Peyer's patch (tissue), 4 donors: ENCODE measurements at regions not wholly inside any gene's neighbourhood (a gene's known extent, or its start where the extent isn't known, plus 50 kb on each side); places are given as distances from the start of the nearest gene placed in this dataset.

ENCODE experiments used
- DNase-seq, 3 donors: peaks; one replicate each; pipeline ENCODE4 v3.0.0-alpha.2; 2017 to 2019
- H3K27ac ChIP-seq, 4 donors: fragments of 200-600 bp; sonication (generic); one replicate each; pipeline ENCODE4 v1.5.1; 2016 to 2019
- H3K27me3 ChIP-seq, 2 donors: fragments of 200-600 bp; sonication (generic); one replicate each; pipeline ENCODE4 v1.5.1; 2019
- H3K36me3 ChIP-seq, 3 donors: fragments of 200-600 bp; sonication (generic); one replicate each; pipeline ENCODE4 v1.5.1; 2016 to 2019
- H3K4me1 ChIP-seq, 4 donors: fragments of 200-600 bp; sonication (generic); one replicate each; pipeline ENCODE4 v1.5.1; 2016 to 2019
- H3K4me3 ChIP-seq, 4 donors: fragments of 200-600 bp; sonication (generic); 1 replicate in 3 of 4; 2 replicates in 1 of 4; pipeline ENCODE4 v1.5.1; 2016 to 2019; ENCODE audit warnings: mild to moderate bottlenecking in 1 of 4
- H3K9me3 ChIP-seq, 4 donors: fragments of 200-600 bp; sonication (generic); one replicate each; pipeline ENCODE4 v1.5.1; 2016 to 2019; ENCODE audit warnings: mild to moderate bottlenecking in 1 of 4
- POLR2A ChIP-seq, 2 donors: fragments of 450-650 bp; IDR thresholded peaks; one replicate each; pipeline ENCODE4 v1.5.1; 2017; ENCODE audit warnings: antibody characterized with exemption in 2 of 2, mild to moderate bottlenecking in 2 of 2, moderate library complexity in 2 of 2
- TF ChIP-seq, protein P1 (sequence below), 6 experiments: fragments of 450-650 bp in 4 of 6; fragments of 200-600 bp in 2 of 6; sonication (generic) in 1 of 6; IDR thresholded peaks; one replicate each; pipeline ENCODE4 v1.5.1; 2017 to 2019; ENCODE audit warnings: antibody characterized with exemption in 6 of 6, mild to moderate bottlenecking in 3 of 6, moderate library complexity in 1 of 6

DNA sequence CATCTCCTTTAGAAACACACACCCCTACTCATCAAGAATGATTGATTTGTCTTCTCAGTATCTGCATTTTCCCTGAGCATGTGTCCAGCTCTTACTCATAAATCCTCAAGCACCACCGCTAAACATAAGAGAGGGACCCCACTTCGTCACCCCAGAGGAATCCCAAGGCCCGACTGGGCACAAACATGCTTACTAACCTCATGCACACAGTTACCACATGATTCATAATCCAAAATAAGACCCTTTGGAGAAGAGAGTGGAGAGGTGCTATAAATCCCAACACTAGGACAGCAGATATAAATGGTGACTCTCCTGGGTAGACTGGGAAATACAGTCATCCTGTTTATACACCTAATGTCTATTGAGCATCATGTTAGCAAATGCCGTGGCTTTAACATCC lies 843.2 kb upstream of the ID2 start:
- H3K36me3 ChIP-seq, result no peaks in the 10 kb centered on the region
- H3K9me3 ChIP-seq, result no peaks in the 10 kb centered on the region
- no peaks in the 10 kb centered on the region for H3K4me1 ChIP-seq
- no peak overlapping the region for H3K4me3 ChIP-seq
- DNase-seq, result no peak
- H3K27ac ChIP-seq, result no peak overlapping the region
- no peaks in the 10 kb centered on the region for H3K27me3 ChIP-seq
- TF ChIP-seq POLR2A (IDR thresholded peaks at IDR 0.05), result no peak
- TF ChIP-seq, protein P1, sequence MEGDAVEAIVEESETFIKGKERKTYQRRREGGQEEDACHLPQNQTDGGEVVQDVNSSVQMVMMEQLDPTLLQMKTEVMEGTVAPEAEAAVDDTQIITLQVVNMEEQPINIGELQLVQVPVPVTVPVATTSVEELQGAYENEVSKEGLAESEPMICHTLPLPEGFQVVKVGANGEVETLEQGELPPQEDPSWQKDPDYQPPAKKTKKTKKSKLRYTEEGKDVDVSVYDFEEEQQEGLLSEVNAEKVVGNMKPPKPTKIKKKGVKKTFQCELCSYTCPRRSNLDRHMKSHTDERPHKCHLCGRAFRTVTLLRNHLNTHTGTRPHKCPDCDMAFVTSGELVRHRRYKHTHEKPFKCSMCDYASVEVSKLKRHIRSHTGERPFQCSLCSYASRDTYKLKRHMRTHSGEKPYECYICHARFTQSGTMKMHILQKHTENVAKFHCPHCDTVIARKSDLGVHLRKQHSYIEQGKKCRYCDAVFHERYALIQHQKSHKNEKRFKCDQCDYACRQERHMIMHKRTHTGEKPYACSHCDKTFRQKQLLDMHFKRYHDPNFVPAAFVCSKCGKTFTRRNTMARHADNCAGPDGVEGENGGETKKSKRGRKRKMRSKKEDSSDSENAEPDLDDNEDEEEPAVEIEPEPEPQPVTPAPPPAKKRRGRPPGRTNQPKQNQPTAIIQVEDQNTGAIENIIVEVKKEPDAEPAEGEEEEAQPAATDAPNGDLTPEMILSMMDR (IDR thresholded peaks at IDR 0.05), result no peak

DNA sequence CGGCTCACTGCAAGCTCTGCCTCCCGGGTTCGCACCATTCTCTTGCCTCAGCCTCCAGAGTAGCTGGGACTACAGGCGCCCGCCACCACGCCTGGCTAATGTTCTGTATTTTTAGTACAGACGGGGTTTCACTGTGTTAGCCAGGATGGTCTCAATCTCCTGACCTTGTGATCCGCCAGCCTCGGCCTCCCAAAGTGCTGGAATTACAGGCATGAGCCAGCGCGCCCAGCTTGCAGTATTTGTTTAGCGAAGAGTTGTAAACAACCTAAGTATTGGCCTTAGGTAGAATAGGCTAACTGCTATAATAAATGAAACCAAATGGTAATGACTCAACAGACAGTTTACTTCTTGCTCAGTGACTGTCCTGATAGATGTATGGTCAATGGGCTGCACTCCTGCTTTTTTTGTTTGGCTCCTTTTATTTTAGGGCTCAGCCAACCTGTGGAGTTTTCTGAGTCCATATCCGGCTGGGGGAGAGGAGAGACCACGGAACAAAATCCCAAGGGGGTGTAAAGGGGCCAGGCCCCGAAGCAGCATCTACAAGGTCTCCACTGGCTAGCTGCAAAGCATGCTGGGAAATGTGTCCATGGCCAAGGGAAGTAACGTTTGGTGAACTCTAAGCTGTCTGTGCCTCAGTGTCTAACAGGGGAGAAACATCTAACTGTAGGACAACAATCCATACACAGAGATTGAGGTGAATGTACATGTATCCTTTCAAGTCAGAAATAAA lies 841.0 kb upstream of the ID2 start:
- TF ChIP-seq, protein P1 (IDR thresholded peaks at IDR 0.05), result no peak
- TF ChIP-seq POLR2A (IDR thresholded peaks at IDR 0.05), result no peak
- H3K9me3 ChIP-seq, result no peaks in the 10 kb centered on the region
- no peak overlapping the region for H3K27ac ChIP-seq
- DNase-seq, result no peak
- no peaks in the 10 kb centered on the region for H3K36me3 ChIP-seq
- no peak overlapping the region for H3K4me3 ChIP-seq
- no peaks in the 10 kb centered on the region for H3K27me3 ChIP-seq
- no peaks in the 10 kb centered on the region for H3K4me1 ChIP-seq

DNA sequence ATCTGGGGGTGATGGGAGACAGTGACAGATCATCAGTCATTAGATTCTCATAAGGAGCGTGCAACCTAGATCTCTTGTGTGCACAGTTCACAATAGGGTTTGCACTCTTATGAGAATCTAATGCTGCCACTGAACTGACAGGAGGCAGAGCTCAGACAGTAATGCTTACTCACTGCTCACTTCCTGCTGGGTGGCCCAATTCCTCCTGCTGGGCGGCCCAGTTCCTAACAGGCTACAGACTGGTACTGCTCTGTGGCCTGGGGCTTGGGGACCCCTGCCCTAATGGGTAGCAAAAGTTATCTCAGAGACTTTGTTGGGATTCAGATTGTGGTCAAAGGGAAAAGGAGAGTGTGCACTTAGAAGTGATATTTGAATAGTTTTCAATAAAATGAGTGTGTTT lies 840.1 kb upstream of the ID2 start:
- Histone ChIP-seq H3K4me1 (no peaks in the 10 kb centered on the region), H3K36me3 (no peaks in the 10 kb centered on the region), H3K27me3 (no peaks in the 10 kb centered on the region), H3K9me3 (no peaks in the 10 kb centered on the region), H3K4me3 (no peak overlapping the region), H3K27ac (no peak overlapping the region)
- no peak for TF ChIP-seq POLR2A (IDR thresholded peaks at IDR 0.05)
- TF ChIP-seq, protein P1 (IDR thresholded peaks at IDR 0.05), result no peak
- no peak for DNase-seq

DNA sequence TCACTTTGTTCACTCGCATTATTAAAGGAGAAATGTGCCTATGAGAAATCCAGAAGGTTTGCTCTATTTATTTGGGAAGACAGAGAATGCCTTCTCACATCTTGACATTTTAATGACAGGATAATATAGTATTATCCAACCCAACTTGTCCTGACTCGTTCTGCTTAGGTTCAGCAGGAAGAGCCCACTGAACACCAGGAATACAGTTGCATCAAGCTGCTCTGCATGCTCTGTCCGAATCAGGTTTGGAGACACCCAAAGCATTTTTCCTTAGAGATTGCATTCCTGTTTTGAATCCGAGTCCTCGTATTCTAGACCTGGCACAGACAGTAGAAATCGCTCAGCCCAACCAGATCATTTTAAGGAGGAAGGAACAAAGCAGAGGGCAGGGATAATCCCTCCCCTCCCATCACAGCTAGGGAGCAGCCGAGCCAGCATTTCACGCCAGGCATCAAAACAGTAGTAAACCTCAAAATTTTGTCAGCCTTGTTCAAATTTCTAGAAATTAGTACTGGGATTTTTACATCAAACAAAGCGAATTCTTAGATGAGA lies 837.4 kb upstream of the ID2 start:
- Histone ChIP-seq H3K4me3 (no peak overlapping the region), H3K27ac (no peak overlapping the region), H3K4me1 (no peaks in the 10 kb centered on the region), H3K36me3 (no peaks in the 10 kb centered on the region), H3K27me3 (no peaks in the 10 kb centered on the region), H3K9me3 (no peaks in the 10 kb centered on the region)
- DNase-seq, result no peak
- TF ChIP-seq, protein P1 (IDR thresholded peaks at IDR 0.05), result no peak
- TF ChIP-seq POLR2A (IDR thresholded peaks at IDR 0.05), result no peak

DNA sequence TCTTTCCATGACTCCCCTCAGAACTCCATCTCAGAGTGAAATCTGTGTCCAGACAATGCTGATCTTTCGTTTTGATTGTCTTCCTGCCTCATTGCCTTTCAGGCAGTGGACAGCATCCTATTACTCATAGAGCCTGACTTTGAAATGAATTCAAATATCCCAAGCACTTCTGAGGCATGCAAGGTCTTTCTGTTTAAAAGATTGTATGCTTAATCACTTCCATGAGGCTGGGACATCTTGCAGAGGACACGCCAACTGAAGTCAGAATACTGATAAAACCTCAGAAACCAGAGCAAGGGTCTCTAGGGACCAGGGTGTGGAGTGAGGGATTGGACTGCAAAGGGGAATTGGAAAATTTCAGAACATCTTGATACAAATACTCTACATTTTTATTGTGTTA lies 836.5 kb upstream of the ID2 start:
- Histone ChIP-seq H3K4me1 (no peaks in the 10 kb centered on the region), H3K4me3 (no peak overlapping the region), H3K27ac (no peak overlapping the region), H3K9me3 (no peaks in the 10 kb centered on the region), H3K36me3 (no peaks in the 10 kb centered on the region), H3K27me3 (no peaks in the 10 kb centered on the region)
- DNase-seq, result no peak
- no peak for TF ChIP-seq POLR2A (IDR thresholded peaks at IDR 0.05)
- TF ChIP-seq, protein P1 (IDR thresholded peaks at IDR 0.05), result no peak
